ENCODE measurements at regions not wholly inside any gene's neighbourhood (a gene's known extent, or its start where the extent isn't known, plus 50 kb on each side); places are given as distances from the start of the nearest gene placed in this dataset.
A peak's percentile ranks its signal among the peaks of the same experiment; 100 is the strongest.

DNA sequence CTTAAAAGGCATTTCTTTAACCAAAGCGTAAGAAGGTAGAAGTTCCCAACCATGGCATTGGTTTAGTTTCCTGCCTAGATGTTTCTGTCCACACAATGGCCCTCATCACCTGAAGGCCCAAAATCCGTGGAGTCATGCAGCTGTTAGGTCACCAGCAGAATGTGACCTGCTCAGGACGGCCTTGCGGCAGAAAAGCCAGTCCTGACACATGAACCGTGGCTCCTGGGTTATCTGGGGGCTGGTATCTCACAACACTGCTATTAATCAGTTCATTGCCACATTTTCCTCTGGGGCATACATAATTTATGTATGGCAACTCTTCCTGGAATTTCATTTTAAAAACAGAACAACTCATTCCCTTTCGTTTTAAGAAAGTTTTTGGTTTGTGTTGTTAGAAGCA lies 278.4 kb downstream of the ATPSCKMT start:
- H4K5ac ChIP-seq (ENCODE audit: low read depth, low read length), result no peak overlapping the region
- no TSS peak for BruUV-seq (replicated peaks)
- no peaks in the 10 kb centered on the region for H3K79me1 ChIP-seq (ENCODE audit: low read depth in 1 of 2, low read length in 2 of 2)
- no peak for TF ChIP-seq MAFK (IDR thresholded peaks at IDR 0.05; ENCODE audit: low read depth, low read length)
- TF ChIP-seq SMC3 (IDR thresholded peaks at IDR 0.05; ENCODE audit: low read depth, low read length), result no peak
- TF ChIP-seq RFX5 (IDR thresholded peaks at IDR 0.05; ENCODE audit: low read depth, low read length), result no peak
- no peak for TF ChIP-seq POLR2A (IDR thresholded peaks at IDR 0.05; ENCODE audit: low read depth, low read length)
- TF ChIP-seq, protein P1, sequence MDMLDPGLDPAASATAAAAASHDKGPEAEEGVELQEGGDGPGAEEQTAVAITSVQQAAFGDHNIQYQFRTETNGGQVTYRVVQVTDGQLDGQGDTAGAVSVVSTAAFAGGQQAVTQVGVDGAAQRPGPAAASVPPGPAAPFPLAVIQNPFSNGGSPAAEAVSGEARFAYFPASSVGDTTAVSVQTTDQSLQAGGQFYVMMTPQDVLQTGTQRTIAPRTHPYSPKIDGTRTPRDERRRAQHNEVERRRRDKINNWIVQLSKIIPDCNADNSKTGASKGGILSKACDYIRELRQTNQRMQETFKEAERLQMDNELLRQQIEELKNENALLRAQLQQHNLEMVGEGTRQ (IDR thresholded peaks at IDR 0.05; ENCODE audit: low read depth, low read length), result no peak
- TF ChIP-seq RCOR1 (IDR thresholded peaks at IDR 0.05; ENCODE audit: insufficient replicate concordance, low read length), result no peak
- TF ChIP-seq NFE2L2 (IDR thresholded peaks at IDR 0.05; ENCODE audit: low read depth, low read length), result no peak
- TF ChIP-seq FOS (IDR thresholded peaks at IDR 0.05; ENCODE audit: low read depth, low read length), result no peak
- no peak for TF ChIP-seq MXI1 (IDR thresholded peaks at IDR 0.05; ENCODE audit: borderline replicate concordance, low read depth, low read length)
- TF ChIP-seq, protein P2, sequence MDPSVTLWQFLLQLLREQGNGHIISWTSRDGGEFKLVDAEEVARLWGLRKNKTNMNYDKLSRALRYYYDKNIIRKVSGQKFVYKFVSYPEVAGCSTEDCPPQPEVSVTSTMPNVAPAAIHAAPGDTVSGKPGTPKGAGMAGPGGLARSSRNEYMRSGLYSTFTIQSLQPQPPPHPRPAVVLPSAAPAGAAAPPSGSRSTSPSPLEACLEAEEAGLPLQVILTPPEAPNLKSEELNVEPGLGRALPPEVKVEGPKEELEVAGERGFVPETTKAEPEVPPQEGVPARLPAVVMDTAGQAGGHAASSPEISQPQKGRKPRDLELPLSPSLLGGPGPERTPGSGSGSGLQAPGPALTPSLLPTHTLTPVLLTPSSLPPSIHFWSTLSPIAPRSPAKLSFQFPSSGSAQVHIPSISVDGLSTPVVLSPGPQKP (IDR thresholded peaks at IDR 0.05; ENCODE audit: borderline replicate concordance, low read depth, low read length), result no peak
- no peaks in the 10 kb centered on the region for H3K9me3 ChIP-seq (ENCODE audit: control insufficient read depth, insufficient read depth, low read length)
- H2BK20ac ChIP-seq (ENCODE audit: low read depth, low read length), result no peak overlapping the region
- ChIA-PET CTCF (no interaction called here), POLR2A (ENCODE audit: unreplicated experiment) (no interaction called here)
- no peak overlapping the region for H3K56ac ChIP-seq (ENCODE audit: extremely low read depth, insufficient read depth, low read length)
- intact Hi-C loops (cut with micrococcal nuclease) (no loop called here), dilution Hi-C loops (cut with HindIII; ENCODE audit: low sequenced_read_pairs, unreplicated experiment) (no loop called here), in situ Hi-C loops (cut with MboI; ENCODE audit: low sequenced_read_pairs) (no loop called here)
- no peak overlapping the region for H3K18ac ChIP-seq (ENCODE audit: low read depth, low read length)
- peaks cover under 1% of the 10 kb centered on the region; the same call in 1 of the 2 replicates for H3K27me3 ChIP-seq (ENCODE audit: control insufficient read depth, insufficient read depth, low read length)
- H2BK5ac ChIP-seq (ENCODE audit: low read depth, low read length, poor library complexity, severe bottlenecking), result no peak overlapping the region
- no peak overlapping the region for H4K91ac ChIP-seq (ENCODE audit: insufficient read depth, low read depth, low read length)
- H2AK5ac ChIP-seq (ENCODE audit: low read depth, low read length), result no peak overlapping the region
- no peak overlapping the region for H3K4me3 ChIP-seq (ENCODE audit: insufficient read depth, low read depth, low read length)
- H3K27ac ChIP-seq (ENCODE audit: insufficient read depth, low read length), result no peak overlapping the region
- DNase-seq (no peak), ATAC-seq (ENCODE audit: low read depth) (no peak)
- H3K23ac ChIP-seq (ENCODE audit: low read depth, low read length), result no peak overlapping the region
- no peak overlapping the region for H3K14ac ChIP-seq (replicated peaks; ENCODE audit: low read depth, low read length)
- no peak overlapping the region for H3K9ac ChIP-seq (ENCODE audit: low read depth, low read length)
- H2AK9ac ChIP-seq (replicated peaks; ENCODE audit: low read depth, low read length, poor library complexity), result no peak overlapping the region
- H3K9me1 ChIP-seq (ENCODE audit: insufficient read depth, low read length), result no peaks in the 10 kb centered on the region
- WGBS, 2 experiments (ENCODE audit: extremely low coverage in 2 of 2, insufficient read length in 1 of 2), result 0% methylated on average over 1 of the region's 6 CpGs; no CpG with 5 or more reads in 1 of the 2 experiments
- no peaks in the 10 kb centered on the region for H4K20me1 ChIP-seq (ENCODE audit: insufficient read depth, low read length)
- no peak overlapping the region for H2BK120ac ChIP-seq (ENCODE audit: low read depth, low read length)
- no peak overlapping the region for H4K8ac ChIP-seq (ENCODE audit: low read depth in 2 of 2, low read length in 2 of 2)
- no peak overlapping the region for H2BK15ac ChIP-seq (ENCODE audit: low read depth, low read length)
- peaks cover 2% of the 10 kb centered on the region; the same call in 1 of the 2 replicates for H3K4me1 ChIP-seq (ENCODE audit: control insufficient read depth, insufficient read depth, low read length)
- no peak overlapping the region for H3K4ac ChIP-seq (ENCODE audit: low read depth, low read length)
- peak overlapping the region; percentile 33 for H2AFZ ChIP-seq (replicated peaks; ENCODE audit: low read length, poor library complexity)
- no peaks in the 10 kb centered on the region for H3K36me3 ChIP-seq (ENCODE audit: control insufficient read depth, insufficient read depth, low read length)
- H3K4me2 ChIP-seq (ENCODE audit: low read depth, low read length), result peak overlapping the region; percentile 37; the same call in 1 of the 2 replicates

Measured in IMR-90 (cell line).